Tibial nerve (tissue), 4 donors: ENCODE measurements at regions not wholly inside any gene's neighbourhood (a gene's known extent, or its start where the extent isn't known, plus 50 kb on each side); places are given as distances from the start of the nearest gene placed in this dataset.
"Not testable (repeated sequence)": the region's sequence is repeated elsewhere in the genome, so short reads cannot be mapped to it uniquely, and the experiment has no call there.

Source experiments
- DNase-seq, 2 donors: peaks; one replicate each; pipeline ENCODE4 v3.0.0-alpha.2; 2019; ENCODE audit warnings: low spot score in 2 of 2
- H3K27ac ChIP-seq, 4 donors: fragments of 200-600 bp; sonication (generic) in 3 of 4; one replicate each; pipeline ENCODE4 v1.5.1; 2017 to 2019; ENCODE audit warnings: mild to moderate bottlenecking in 1 of 4
- H3K27me3 ChIP-seq, 2 donors: fragments of 200-600 bp; sonication (generic) in 1 of 2; one replicate each; pipeline versions ENCODE4 v1.5.1 to v1.6.0; 2017 to 2019
- H3K36me3 ChIP-seq, 3 donors: fragments of 200-600 bp; sonication (generic); one replicate each; pipeline ENCODE4 v1.5.1; 2018 to 2019
- H3K4me1 ChIP-seq, 4 donors: fragments of 200-600 bp; sonication (generic) in 3 of 4; one replicate each; pipeline ENCODE4 v1.5.1; 2017 to 2019
- H3K4me3 ChIP-seq, 4 donors: fragments of 200-600 bp; sonication (generic) in 3 of 4; one replicate each; pipeline ENCODE4 v1.5.1; 2017 to 2019; ENCODE audit warnings: mild to moderate bottlenecking in 1 of 4, moderate library complexity in 1 of 4
- H3K9me3 ChIP-seq, 4 donors: fragments of 200-600 bp; sonication (generic) in 3 of 4; one replicate each; pipeline ENCODE4 v1.5.1; 2017 to 2019
- CTCF ChIP-seq, 5 experiments: fragments of 200-600 bp in 3 of 5; fragments of 450-650 bp in 2 of 5; sonication (generic) in 3 of 5; IDR thresholded peaks; one replicate each; pipeline ENCODE4 v1.5.1; 2016 to 2019; ENCODE audit warnings: antibody characterized with exemption in 5 of 5, mild to moderate bottlenecking in 3 of 5, moderate library complexity in 2 of 5
- EP300 ChIP-seq, 2 donors: sonication (generic); formaldehyde crosslinking; IDR thresholded peaks; one replicate each; pipeline ENCODE4 v1.6.1; 2017; ENCODE audit warnings: antibody characterized with exemption in 2 of 2, mild to moderate bottlenecking in 1 of 2
- POLR2A ChIP-seq, 2 donors: fragments of 450-650 bp; IDR thresholded peaks; one replicate each; pipeline ENCODE4 v1.6.1; 2017; ENCODE audit warnings: antibody characterized with exemption in 2 of 2, mild to moderate bottlenecking in 2 of 2, moderate library complexity in 2 of 2
- WGBS, 2 donors: methylation state at CpG; one replicate each; pipeline ENCODE4 v1.1.5; 2018; 5-methylcytosine and 5-hydroxymethylcytosine counted together

DNA sequence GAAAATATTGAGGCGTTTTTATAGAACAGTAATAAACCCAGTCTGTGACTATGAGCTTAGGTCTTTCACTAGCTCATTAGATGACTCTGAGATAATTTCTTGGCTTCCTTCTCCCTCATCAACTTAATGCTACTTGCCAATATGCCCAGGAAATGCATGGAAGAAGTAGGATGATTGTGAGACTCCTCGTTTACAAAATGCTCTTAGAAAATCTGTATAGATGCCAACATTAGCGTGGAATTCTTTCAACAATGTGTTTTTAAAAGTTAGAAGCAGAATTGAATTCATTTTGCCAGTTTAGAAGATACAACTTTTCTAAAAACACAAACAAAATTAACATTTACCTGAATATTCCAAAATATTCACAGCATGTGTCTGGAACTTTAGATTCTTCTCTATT, 424.6 kb downstream of the BTG1 start:
- no peak for DNase-seq
- Histone ChIP-seq H3K36me3 (no peaks in the 10 kb centered on the region), H3K4me3 (no peak overlapping the region), H3K27ac (no peak overlapping the region), H3K9me3 (no peaks in the 10 kb centered on the region), H3K4me1 (no peaks in the 10 kb centered on the region), H3K27me3 (no peaks in the 10 kb centered on the region)
- TF ChIP-seq CTCF (IDR thresholded peaks at IDR 0.05), result no peak
- no peak for TF ChIP-seq POLR2A (IDR thresholded peaks at IDR 0.05)
- WGBS, 2 donors, result 44 to 61% methylated on average over 3 of the region's 3 CpGs

DNA sequence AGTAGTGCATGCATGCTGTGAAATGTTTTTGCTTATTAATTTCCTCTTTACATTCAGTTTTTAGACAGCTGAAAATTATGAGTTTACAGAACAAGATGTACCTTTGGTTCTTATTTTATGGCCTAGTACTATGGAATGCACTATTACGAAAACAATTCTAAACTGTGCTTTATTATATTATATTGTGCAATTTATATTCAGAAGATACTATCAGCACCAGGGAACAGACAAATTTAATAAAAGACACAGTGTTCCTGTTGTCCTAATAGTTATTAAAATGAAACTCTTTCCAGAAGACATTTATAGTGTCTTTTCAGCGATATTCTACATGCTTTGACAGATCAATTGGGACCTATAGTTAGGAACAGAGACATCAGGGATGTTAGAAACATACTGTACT, 427.3 kb downstream of the BTG1 start:
- Histone ChIP-seq H3K27me3 (no peaks in the 10 kb centered on the region), H3K4me1 (no peaks in the 10 kb centered on the region), H3K27ac (no peak overlapping the region), H3K9me3 (no peaks in the 10 kb centered on the region), H3K36me3 (no peaks in the 10 kb centered on the region), H3K4me3 (no peak overlapping the region)
- no peak for TF ChIP-seq CTCF (IDR thresholded peaks at IDR 0.05)
- TF ChIP-seq EP300 (IDR thresholded peaks at IDR 0.05), result no peak
- no peak for TF ChIP-seq POLR2A (IDR thresholded peaks at IDR 0.05)
- DNase-seq, result no peak
- 83 to 89% methylated on average over 2 of the region's 2 CpGs for WGBS, 2 donors

DNA sequence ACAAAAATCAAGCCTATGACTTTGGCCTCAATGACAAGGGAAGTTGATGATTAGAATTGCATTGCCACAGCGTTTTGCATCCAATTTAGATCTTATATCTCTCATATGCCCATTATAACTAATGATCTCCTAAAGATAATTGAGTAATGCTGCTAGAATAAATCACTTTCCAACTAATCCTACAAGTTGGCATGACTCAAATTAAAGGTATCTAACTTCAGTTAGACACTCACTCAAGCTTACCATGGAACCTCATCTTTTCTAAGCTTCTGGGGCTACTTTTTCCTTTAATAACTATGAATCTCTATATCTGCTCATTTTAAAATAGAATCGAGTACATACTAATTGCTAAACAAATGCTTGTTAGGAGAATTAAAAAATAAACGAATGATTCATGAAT, 427.8 kb downstream of the BTG1 start:
- Histone ChIP-seq H3K9me3 (no peaks in the 10 kb centered on the region), H3K4me3 (no peak overlapping the region), H3K27ac (no peak overlapping the region), H3K27me3 (no peaks in the 10 kb centered on the region), H3K4me1 (no peaks in the 10 kb centered on the region), H3K36me3 (no peaks in the 10 kb centered on the region)
- TF ChIP-seq CTCF (IDR thresholded peaks at IDR 0.05) (no peak), POLR2A (IDR thresholded peaks at IDR 0.05) (no peak), EP300 (IDR thresholded peaks at IDR 0.05) (no peak)
- DNase-seq, result no peak
- whole genome bisulfite sequencing, 2 donors, result 85 to 93% methylated on average over 3 of the region's 3 CpGs

DNA sequence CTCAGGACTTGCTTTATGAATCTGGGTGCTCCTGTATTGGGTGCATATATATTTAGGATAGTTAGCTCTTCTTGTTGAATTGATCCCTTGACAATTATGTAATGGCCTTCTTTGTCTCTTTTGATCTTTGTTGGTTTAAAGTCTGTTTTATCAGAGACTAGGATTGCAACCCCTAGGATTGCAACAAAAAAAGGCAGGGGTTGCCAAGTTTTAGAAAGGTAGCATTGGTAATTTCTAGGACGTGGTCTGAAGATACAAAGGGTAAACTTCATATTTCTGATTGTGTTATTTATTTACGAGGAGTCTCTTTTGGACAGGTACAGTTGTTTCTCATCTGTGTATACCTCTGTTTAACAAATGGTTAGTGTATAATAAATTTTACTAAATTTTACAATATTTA, 433.7 kb downstream of the BTG1 start:
- not testable (repeated sequence) for H3K4me1 ChIP-seq, H3K9me3 ChIP-seq, DNase-seq, H3K36me3 ChIP-seq, H3K4me3 ChIP-seq, H3K27me3 ChIP-seq, H3K27ac ChIP-seq
- 90 to 91% methylated on average over 2 of the region's 2 CpGs for WGBS, 2 donors

DNA sequence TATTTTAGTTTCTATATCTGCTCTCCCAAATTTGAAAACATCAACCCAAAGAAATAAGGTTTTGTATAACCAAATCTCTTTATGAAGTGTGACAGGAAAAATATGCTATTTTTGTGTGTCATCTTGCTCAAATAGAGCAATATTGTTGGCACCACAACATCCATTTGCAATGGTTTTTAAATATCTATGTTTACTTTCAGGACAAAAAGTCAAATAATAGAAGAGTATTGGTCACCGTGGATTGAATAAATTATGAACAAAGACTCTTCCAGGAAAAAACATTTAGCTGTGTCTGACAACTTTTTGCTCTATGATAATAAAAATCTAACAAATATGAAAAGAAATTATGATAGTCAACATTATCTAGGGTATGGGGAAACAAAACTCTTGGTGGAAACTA, 439.2 kb downstream of the BTG1 start:
- no peak for TF ChIP-seq POLR2A (IDR thresholded peaks at IDR 0.05)
- no peak for TF ChIP-seq EP300 (IDR thresholded peaks at IDR 0.05)
- TF ChIP-seq CTCF (IDR thresholded peaks at IDR 0.05), result no peak
- H3K36me3 ChIP-seq, result no peaks in the 10 kb centered on the region
- no peak overlapping the region for H3K27ac ChIP-seq
- no peaks in the 10 kb centered on the region for H3K9me3 ChIP-seq
- no peak for DNase-seq
- no peaks in the 10 kb centered on the region for H3K27me3 ChIP-seq
- no peak overlapping the region for H3K4me3 ChIP-seq
- H3K4me1 ChIP-seq, result no peaks in the 10 kb centered on the region
- 37 to 43% methylated on average over 1 of the region's 1 CpG for WGBS, 2 donors

DNA sequence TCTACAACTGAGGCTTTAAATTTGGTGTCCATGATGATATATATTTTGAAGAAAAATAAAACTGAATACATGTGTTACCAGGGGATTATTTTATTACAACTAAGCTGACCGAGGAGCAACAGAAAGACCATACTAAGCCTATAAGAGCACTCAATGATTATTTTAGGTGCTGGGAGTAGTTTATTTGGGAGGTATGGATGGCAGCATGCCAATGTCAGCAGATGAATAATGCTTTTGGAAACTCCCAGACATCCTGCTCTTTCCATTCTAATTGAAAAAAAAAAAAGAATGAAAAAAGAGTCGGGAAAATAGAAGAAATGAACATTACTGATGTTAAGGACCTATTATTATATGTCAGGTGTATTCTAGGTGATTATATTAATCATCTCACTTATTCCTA, 441.2 kb downstream of the BTG1 start:
- Histone ChIP-seq H3K27ac (no peak overlapping the region), H3K9me3 (no peaks in the 10 kb centered on the region), H3K4me1 (no peaks in the 10 kb centered on the region), H3K4me3 (no peak overlapping the region), H3K27me3 (no peaks in the 10 kb centered on the region), H3K36me3 (no peaks in the 10 kb centered on the region)
- TF ChIP-seq CTCF (IDR thresholded peaks at IDR 0.05) (no peak), EP300 (IDR thresholded peaks at IDR 0.05) (no peak), POLR2A (IDR thresholded peaks at IDR 0.05) (no peak)
- WGBS, 2 donors, result 49 to 62% methylated on average over 2 of the region's 2 CpGs
- no peak for DNase-seq
